Hematopoietic multipotent progenitor cell treated with erythropoietin and hydrocortisone succinate and interleukin-3 and kit ligand, for 4 days (in vitro differentiated cells): ENCODE measurements at regions not wholly inside any gene's neighbourhood (a gene's known extent, or its start where the extent isn't known, plus 50 kb on each side); places are given as distances from the start of the nearest gene placed in this dataset.

Source experiments
- DNase-seq: peaks from one replicate; pipeline ENCODE4 v3.0.0-alpha.2; 2015

DNA sequence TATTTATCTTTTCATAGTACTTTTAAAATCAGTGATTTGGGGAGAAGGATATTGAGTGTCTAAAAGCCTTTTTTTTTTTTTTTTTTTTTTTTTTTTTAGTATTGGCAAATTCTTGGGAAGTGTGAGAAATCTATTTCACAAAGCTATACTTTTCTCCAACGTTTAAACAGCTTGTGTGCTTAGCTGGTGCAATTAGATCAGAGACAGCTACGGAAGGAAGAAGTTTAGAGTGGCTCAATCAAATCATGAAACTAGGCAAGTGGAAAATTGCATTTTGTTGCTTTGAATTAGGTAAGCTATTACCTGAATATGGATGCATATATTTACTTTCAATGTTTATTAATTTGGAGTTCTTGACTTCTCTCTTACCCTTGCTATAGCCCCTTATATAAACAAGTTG lies 1001.9 kb downstream of the PDHA2 start:
- no peak for DNase-seq

DNA sequence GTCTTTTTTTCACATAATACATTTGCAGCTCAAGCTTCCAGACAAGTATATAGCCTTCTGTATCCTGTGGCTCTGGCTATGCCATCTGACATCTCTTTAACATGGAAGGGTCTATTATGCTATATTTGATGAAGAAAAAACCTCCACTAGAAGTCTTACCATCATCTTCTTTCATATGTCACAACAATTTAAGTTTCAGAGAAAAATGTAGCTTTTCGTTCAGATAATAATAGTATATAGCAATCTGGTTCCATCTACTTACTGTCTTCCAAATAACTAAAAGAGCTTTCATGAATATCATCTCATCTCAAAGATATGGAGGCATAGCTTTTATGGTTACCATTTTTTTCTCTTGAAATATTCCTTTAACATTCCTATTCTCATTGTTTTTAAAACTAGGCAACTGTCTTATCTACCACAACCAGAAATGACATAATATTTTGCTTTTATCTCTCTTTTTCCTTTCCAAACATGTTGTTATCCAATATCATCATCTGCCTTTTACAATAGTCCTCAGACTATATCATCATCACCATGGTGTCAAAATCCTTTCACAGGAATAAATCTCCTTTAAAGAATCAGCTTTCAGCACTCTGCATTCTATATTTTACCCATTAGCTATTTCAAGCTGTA lies 1005.1 kb downstream of the PDHA2 start:
- DNase-seq, result no peak

- DNase-seq, result no peak
Measured at GRCh38 chr4:96845819-96846218, 1005.9 kb downstream of the PDHA2 start.

DNA sequence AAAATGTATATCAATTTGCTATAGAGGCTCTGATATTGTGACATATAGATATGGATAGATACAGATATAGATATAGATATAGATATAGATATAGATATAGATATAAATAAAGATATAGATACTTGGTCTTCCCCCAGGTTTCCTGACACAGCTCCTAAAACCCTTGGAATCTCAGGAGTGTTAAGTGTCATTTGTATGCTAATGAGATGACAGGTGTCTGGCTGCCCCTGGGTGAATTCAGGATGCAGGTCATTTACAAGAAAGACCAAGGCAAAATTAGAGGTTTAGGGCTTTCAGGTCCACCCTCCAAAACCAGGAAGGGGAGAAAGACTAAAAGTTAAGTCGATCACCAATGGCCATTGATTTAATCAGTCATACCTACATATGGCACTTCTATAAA lies 1034.8 kb downstream of the PDHA2 start:
- no peak for DNase-seq

DNA sequence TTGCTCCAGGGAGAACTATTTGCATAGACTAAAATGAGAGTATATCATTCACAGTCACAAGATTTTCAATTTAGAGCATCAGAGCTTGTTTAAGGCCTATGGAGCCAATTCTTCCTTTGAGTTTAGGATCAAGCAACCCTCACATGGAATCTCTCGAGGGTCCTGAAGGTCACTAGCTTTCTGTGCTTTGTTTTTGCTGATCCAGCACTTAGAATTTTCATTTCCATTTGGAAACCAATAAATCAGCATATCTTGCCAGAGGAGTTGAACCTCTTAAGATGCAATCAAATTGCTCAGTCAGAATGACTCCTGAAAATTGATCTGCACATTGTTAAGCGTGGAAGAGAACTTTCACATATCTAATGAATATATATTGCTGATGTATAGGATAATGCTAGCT lies 1039.6 kb downstream of the PDHA2 start:
- no peak for DNase-seq

DNA sequence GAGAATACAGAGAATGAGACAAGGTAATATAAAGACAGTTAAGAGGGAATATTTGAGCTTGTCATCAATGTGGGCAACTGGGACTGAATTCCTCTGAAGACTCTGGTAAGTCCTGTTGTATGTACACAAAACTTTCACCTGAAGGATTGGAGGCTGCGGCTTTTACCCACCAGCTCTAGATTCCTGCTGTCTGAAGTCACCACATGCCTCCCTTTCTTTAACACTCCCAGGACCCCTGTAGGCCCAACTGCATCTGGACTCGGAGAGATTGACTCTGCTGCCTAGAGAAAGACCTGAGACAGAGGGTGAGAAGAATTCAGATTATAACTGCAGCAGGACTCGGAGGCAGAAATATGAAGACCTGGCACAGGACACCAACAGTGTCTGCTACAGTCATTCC lies 1048.0 kb downstream of the PDHA2 start:
- DNase-seq, result no peak

DNA sequence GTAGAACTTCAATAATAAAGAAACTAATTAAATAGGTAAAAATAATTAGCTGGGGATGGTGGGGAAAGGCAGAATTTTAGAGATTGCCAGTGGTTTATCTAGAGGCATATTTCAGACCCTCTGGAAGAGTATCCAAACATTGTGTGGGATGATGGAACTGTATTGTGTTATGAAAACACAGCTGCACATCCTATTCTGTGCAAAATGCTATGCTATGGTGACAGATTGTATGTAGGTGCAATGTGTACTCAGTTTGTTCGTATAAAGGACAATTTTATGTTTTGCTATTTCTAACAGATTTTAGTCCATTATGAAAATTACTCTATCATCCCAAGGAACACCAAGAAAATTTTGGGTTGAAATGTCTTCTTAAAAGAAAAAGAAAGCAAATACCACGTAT lies 1054.7 kb downstream of the PDHA2 start:
- DNase-seq, result no peak

DNA sequence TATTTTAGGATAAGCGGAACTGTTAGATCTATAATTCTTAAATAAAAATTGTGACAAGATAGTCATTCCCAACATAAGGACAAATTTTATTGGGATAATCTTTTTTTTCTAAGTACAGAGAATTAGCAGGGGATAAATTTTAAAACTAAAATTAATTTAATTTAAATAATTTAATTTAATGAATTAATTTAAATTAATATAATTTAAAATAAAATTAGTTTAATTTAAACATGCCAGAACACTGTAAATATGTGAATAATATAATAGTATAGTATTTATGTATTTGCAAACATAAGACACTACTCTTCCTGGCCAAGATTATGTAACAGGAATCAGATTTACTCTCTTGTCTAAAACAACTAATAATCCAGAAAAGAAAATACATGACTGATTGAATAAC lies 1055.9 kb downstream of the PDHA2 start:
- DNase-seq, result no peak

GRCh38 chr4:96912716-96913115 lies 1072.8 kb downstream of the PDHA2 start:
- no peak for DNase-seq

GRCh38 chr4:96913441-96914080 lies 1073.7 kb downstream of the PDHA2 start:
- DNase-seq, result peak; percentile 57

- no peak for DNase-seq
Measured at GRCh38 chr4:96916711-96917110, 1076.8 kb downstream of the PDHA2 start.

GRCh38 chr4:96936886-96937285 lies 1097.0 kb downstream of the PDHA2 start:
- no peak for DNase-seq

- no peak for DNase-seq
Measured at GRCh38 chr4:96946552-96946951, 1106.7 kb downstream of the PDHA2 start.

DNA sequence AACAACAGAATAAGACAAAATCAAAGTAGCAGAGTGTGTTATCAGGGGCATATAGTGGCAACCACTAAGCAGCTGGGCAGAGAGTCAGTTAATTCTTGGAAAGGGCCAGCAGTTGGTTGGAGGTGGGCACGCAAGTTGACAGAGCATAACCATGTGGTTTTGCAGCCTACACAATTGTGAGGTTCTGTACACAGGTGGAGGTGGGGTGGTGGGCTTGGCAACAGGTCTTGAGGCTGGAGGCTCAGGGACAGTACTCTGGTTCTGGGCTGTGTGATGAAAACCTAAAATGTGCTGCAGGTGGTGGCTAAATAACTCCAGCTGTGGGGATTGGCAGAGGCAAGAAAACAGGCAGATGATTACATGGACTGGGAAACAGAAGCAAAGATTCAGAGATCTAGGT lies 1112.7 kb downstream of the PDHA2 start:
- peak; percentile 25 for DNase-seq

DNA sequence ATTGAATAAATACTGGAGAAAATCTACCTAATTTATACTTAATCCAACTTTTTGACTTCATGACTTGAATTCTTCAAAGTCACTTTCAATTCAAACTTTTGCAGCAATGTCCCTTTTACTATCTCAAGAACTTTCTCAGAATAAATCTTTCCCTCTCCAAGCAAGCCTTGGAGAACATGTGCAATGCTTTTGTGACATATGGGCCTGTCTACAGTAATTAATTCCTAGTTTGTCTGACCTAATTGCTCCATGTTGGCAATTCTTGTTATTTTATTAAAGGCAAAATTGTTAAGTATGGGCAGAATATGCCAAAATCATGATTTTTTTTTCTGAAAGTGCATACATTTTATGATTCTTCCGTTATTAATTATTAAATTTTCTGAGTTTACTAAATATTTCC lies 1115.3 kb downstream of the PDHA2 start:
- DNase-seq, result no peak

DNA sequence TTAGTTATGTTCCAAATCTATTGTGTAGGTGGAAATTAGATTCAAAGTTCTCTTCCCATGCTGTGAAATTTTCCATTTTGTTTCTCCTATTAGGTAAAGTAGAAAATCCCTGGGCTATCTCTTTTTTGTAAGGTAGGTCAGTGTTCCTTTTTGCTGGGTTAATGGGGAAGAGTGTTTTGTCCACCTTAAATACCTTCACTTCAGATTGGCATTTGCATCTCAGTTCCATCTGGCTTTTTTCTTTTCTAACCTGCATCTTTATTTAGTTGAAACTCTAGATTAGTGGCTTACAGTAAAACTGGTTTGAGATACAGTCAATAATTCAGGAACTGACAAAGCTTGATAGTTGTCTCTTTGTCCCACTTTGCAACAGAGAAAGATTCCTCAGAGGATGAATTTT lies 1115.8 kb downstream of the PDHA2 start:
- DNase-seq, result no peak

DNA sequence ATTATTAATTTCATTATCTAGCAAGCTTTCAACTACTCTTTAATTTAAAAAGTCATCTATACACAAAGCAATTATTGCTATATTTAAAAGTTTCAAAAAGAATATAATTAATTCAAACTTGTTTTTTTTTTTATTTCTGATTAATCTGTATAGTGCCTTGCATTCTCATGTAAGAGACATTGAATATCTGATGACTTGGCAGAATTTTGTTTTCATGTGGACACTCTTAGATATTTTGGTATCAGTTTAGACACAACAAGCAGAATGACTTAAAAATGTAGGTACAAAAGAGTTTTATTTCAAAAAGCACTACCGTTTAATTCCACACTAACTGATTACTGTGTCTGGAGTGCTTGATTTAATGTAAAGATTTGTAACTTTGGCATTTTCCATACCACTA lies 1129.6 kb downstream of the PDHA2 start:
- no peak for DNase-seq

DNA sequence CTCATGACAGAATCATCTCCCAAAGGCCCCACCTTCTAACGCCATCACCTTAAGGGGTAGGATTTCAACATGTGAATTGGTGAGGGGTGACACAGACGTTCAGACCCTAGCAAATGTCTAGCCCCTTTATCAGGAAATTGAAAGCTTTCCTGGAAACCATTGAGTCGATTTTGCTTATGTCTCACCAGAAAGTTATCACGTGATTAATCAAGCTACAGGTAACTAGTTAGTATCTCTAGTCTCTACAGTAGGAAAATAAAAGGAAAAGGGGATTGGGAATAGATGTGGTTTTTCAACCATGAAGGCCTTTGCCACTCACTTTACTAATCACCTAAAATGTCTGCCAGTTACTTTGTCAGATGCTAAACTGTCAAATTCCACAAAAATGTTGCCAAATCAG lies 1133.0 kb downstream of the PDHA2 start:
- no peak for DNase-seq

- peak; percentile 10 for DNase-seq
Measured at GRCh38 chr4:96974295-96974694, 1134.4 kb downstream of the PDHA2 start.

GRCh38 chr4:96983830-96984229 lies 1143.9 kb downstream of the PDHA2 start:
- DNase-seq, result peak; percentile 3

GRCh38 chr4:96986816-96987215 lies 1146.9 kb downstream of the PDHA2 start:
- no peak for DNase-seq

GRCh38 chr4:96991083-96991482 lies 1151.2 kb downstream of the PDHA2 start:
- no peak for DNase-seq

DNA sequence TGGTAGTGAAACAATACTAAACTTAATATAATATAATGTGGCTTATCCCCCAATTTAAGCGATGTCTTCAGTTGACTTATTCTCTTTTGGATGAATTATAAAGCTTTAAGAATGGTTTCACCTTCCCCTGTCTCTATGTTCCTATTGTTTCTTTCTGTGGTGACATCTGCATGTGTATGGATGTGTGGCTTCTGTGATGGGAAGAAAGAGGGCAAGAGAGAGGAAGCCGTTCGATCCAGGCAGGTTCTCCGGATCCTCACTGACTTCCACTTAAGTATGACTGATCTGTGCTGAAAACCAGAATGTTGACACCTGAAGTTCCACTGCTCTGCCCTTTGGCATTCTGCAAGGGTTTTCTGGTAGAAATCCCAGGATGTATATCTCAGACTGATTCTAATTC lies 1150.8 kb downstream of the STPG2 start:
- no peak for DNase-seq

DNA sequence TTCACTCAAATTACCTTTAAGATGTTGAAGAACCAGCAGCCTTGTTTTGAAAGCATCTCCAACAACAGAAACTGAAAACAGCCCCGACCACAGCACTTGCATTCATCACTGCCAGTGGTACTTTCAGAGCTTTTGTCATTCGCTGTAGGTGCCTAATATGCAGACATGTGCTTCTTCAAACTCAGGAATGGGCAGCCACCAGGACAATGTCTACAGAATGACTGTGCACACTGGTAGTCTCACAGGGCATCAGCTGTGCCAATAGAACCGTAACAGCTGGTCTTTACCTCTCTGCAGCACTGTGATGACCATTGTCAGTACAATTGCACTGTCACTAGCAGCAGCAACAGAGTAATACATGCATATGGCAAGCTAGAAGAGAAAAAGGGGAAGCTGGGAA lies 1149.7 kb downstream of the STPG2 start:
- DNase-seq, result peak; percentile 24

GRCh38 chr4:97003715-97004114 lies 1139.6 kb downstream of the STPG2 start:
- no peak for DNase-seq
